GM19324 (cell line): ENCODE measurements at regions not wholly inside any gene's neighbourhood (a gene's known extent, or its start where the extent isn't known, plus 50 kb on each side); places are given as distances from the start of the nearest gene placed in this dataset.

Experiments
- ATAC-seq: cut with Tn5 transposase; IDR thresholded peaks from one replicate; pipeline ENCODE4 v1.9.1; 2021; ENCODE audit warnings: mild to moderate bottlenecking, moderate library complexity; ENCODE audit not compliant: unreplicated experiment, low FRiP score

DNA sequence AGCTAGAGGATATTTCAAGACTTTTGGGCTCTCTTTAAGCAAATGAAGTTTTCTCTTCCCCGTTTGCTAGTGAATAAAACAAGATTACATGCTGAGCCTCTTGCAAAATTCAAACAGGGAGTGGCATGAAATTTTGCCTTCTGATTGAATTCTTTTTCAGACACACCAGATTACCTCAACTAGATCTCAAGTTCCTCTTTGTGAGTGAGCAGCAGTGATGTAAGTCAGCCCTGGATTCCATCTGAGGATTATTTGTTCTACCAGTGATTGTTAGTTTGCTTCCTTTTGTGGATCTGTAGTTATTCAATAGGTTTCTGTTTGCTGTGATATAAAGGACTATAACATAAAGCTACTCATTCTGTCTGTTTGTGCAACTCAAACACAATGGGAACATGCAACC is 407.7 kb downstream of the LMO7 start:
- ATAC-seq = no peak

DNA sequence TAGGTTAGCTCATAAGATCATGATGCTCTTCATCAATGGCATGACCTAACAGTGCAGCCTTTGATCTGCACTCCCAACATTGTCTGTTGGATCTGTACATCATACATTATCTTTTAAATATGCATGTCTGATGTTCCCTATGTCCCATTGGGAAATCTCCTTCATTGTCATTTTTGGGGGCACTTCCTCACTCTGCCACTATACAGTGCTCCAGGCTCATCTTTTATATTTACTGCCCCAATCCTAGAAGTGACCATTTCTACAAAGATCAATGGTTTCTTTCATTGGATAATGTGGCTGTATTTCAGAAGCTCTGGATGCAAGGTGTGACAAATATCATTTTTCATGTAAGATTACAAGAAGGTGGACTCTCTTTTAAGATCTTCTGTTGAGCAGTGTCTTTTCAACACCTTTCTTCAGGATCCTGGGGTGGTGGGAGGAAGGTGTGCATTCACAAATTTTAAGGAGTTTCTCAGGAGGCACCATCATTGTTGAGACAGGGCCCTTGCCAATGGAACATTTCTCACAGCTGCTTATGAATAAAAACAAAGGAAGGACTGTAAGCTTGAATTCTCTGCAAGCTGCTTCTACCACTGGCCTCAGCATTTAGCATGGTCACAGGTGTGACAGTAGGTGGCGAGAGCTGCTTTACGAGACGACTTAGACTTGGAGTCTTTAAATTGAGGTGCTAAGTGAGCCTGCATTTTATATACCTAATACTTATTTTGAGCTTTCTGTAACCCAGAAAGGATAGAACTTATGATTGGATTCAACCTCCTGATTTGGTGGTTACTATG is 403.0 kb downstream of the LMO7 start:
- no peak for ATAC-seq

DNA sequence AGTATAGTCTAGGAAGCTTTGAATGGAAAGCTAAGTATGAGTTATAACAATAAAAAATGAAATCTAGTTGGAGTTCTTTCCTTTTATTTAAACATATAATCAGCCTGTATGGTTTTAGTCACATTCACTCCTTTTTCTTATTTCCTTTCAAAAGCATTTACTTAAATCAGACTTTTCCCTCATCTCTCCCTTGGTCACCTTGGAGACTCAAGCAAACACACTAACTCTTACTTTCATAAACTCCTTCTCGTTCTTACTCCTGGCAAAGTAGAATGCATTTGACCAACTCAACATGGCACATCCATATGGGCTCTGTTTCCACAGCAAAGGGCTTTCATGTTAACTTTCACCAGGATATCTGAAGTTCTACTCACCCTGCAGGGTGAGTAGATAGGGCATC is 400.0 kb downstream of the LMO7 start:
- ATAC-seq = no peak

DNA sequence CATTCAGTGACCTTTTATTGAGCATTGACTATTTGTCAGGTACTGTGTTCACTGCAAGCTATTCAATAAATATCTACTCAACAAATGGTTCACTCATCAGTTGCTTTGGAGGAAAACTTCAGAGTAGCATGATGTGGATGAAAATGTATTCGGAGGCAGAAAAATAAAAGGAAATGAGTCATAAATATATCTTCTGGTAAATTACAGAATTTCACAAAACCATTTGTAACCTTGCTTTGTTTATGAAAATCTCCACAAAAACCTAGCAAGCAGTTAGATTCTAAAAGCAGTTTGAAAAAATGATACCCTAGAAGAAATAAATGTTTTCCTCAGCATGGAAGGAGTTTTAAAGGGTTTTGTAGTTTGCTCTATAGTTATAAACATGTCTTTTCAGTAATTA is 399.6 kb downstream of the LMO7 start:
- ATAC-seq = no peak

DNA sequence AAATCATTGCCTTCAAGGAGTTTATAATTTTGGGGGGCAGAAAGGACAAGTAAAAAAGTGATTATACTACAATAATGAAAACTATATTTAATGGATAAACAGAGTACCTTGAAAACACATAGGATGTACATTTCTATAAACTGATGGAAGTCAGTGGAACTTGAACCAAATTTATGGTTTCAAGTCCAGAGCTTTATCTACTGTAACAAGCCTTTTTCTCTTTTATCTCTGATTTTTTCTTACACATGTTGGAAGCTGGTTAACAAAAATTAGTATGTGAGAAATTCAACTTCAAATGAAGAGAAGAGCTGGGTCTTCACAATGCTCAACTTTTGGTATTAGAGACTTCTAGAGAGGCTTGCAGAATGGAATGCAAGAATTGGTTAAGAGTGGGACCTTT is 393.6 kb downstream of the LMO7 start:
- no peak for ATAC-seq

DNA sequence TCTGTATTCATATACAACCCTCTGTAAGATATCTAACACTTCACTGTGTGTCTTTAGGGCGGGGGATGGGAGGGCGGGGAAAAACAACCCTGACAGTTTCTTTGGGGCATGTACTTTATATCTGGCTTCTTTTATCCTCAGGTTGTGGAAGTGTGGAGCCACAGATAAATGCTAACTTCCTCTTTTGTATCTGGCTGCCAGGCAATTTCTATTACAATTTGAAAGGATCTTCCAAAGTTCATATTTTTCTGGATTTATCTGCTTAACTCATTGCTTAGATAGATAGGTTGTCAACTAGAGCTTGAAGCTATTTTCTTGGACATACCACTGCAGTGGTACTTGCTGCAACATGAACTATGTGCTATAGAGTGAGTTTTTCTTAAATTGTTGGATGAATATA is 393.0 kb downstream of the LMO7 start:
- no peak for ATAC-seq

DNA sequence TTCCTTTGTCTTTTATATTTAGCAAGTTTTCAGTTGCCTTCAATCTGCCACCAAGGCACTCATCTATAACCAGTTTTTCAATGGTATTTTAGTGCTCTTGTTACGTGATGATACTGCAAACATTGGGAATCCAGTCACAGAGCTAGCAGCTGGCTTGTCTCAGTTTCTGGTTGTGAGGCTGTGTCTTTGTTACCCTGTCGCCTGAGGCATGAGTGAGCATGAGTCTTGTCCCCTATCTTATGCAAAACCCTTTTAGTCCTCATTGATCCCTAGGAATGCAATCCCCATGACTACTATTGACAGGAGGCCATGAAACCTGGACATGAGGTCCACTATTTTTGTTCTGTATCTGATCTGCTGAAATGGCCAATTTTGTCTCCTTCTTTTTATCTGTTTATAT is 391.0 kb downstream of the LMO7 start:
- ATAC-seq = no peak

DNA sequence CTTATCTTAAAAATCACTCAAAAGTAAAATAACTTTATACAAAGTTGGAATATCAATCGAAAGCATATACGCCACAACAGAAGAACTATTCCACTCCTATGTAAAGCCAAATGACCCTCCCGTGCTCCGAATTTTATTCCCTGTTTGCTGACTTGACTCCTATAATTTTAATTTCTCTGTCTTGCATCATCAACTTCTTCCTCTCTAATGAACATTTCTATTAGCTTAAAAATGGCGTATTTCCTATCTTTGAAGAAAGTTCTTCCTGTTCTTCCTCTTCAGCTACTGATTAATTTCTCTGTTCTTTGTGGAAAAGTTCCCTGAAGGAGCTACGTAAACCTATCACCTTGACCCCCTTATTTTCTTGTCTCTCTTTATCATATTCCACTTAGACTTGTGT is 389.3 kb downstream of the LMO7 start:
- ATAC-seq = no peak

DNA sequence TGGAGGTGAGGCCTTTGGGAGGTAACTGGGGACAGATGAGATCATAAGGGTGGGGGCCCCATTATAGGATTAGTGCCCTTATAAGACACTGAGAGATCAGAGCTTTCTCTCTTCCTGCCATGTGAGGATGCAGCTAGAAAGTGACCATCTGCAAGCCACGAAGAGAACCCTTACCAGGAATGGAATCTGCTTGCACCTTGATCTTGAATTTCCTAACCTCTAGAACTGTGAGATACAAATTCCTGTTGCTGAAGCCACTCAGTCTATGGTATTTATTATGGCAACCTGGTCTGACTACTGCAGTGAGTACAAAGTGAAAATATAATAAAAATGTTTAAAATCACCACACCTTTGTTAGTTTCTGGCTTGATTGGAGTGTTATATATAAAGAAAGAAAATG is 388.0 kb downstream of the LMO7 start:
- no peak for ATAC-seq

DNA sequence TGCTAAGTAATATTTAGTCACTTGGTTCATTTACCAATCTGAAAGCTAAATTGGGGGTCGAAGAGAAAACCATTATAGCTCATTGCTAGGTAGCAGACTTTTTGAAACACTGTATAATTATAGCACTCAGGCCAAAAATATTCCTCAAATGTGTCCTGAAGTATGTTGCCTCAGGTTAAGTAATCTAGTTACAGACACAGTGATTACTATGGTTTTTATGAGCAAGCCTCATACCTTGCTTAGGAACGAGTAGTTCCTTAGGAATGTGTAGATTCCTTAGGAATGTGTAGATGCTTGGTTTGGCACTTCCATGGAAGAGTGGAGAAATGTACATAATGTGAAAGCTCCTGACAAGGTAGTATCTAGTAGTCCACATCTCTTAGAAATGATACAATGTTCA is 387.5 kb downstream of the LMO7 start:
- no peak for ATAC-seq

DNA sequence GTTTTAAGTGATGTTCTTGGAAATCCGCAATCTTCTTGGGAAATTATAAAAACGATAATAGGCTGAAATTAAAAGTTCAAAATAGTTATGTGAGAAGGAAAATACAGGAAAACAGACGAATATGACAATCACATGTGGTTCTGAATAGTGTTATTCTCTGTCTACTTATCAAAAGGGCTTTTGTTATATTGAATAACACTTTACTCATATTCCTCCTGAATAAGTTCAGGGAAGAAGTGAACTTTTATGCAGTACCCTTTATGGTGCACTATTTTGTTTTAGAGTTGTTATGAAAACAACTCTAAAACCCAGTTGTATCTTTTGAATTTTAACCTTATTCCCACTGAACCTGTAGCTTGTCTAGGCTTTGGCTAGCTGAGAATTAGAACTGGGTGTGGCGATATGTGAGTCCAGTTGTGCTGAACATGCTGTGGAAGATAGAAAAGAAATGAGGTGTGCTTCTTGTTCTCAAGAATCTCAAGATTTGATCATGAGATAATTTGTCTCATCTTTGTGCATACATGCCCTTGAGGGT is 384.4 kb downstream of the LMO7 start:
- ATAC-seq = no peak

DNA sequence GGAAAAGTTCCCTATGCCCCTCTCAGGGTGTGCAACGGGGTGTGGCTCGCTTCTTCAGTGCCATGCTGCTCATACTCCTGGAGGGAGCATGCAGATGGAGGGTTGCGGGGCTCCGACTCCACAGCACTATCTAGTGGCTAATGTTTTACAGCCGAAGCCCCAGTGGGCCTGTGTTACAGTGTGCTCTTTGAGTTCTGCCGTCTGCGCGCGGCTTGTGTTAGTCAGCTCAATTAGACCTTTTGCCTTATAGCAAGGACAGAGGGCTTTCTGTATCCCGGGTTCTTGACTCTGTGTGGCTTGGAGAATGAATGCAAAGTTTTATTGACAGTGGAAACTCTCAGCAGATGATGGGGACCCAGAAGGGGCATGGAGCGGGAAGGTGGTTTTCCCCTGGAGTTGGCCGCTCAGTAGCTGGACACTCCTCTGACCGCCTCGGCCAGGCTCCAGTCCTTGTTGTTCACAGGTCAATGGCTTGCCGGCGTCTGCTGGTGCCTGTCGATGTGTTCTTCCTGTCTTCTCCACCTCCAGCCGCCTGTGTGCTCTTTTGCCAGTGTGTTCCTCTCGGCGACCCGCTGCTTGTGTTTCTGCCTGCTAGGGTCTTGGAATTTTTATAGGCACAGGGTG is 383.4 kb downstream of the LMO7 start:
- ATAC-seq = no peak

DNA sequence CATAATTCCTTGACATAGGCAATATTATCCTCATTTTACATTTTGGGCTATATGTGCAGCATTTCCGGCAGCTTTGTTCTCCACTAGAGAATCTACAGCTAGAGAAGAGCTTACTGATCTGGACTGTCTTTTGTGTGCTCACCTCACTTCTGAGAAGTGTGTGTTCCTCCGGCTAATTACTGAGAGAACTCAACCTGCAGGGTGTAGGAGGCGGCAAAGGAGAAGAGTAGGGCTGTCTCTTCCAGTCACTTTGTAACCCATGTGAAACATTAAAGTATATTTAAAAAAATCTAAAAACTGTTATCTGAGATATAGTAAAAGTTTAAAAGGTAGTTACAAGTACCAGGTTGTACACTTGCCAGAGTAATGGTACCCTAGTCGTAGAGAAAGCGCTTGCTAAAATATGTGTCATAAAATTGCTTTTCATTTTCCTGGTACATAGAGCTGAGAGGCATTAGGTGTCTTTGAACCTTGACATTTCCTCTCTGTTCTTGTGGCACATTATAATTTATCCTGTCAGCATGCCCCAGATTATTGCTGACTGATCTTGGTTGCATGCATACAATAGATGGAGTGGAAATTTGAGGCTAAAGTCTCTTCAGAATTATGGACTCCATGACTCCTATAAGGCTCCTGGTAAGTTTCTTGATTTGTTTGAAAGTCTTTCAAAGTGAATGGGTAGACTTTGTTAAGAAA is 381.9 kb downstream of the LMO7 start:
- ATAC-seq = no peak

DNA sequence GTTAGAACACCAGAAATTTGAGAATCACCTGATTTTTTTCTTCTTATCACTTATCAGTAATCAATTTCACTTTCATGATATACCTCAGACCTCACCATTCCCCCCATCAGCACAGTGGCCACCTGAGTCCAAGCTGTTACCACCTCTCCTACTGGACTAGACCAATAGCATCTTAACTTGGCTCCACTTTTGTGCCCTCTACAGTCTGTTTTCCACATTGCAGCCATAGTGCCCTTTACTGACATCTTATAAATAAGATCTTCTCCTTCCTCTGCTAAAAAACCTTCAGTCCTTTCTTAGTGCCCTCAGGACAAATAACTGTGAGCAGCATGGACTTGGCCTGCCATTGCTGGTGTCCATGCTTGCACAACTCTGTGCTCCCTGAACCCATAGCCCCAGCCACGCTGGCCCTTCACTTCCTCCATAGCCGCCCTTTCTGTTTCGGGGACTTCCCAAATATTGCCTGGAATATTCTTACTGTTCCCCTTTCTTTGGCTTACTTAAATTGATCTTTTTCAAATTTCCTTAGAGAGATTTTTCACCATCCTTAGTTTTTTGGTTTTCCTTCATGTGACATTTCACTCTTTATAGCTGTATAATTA is 380.8 kb downstream of the LMO7 start:
- ATAC-seq = peak; percentile 65

DNA sequence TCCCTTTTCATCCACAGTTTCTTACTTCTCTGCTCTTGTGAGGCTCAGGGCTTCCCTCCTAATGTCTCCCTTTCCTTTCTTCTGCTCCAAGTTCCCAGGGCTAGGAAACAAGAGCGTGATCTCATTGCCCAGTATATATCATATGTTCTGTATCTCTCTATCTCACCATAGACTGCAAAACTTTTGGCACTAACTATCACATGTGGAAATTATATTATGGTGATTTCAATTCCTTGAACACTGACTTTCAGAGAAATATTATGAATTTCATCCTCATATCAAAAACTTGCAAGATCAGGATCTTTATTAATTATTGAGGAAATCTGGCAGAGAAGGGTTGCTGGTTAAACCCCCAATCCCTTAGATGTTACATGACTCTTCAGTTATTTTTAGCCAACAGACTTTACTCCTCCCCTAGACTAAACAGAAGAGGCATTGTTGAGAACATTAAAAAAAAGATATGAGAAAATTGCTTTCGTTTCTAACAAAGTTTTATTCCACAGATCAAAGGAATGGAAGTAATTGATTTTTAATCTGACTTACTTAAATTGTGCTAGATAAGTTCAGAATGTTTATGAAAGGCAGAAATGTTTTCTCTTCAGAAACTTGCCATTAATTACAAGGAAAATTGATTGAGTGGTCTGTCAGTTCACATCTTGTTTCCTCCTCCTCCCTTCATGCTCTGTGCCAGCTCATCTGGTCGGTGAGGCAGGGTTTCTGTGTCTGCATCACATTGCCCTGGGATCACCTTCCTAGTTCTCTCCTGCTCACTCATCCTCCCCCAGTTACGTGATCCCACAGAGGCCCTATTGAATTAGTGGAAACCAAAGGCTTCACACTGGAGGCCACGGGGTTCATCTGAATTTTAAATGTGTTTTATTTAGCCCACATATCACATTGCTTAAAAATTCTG is 378.5 kb downstream of the LMO7 start:
- no peak for ATAC-seq

DNA sequence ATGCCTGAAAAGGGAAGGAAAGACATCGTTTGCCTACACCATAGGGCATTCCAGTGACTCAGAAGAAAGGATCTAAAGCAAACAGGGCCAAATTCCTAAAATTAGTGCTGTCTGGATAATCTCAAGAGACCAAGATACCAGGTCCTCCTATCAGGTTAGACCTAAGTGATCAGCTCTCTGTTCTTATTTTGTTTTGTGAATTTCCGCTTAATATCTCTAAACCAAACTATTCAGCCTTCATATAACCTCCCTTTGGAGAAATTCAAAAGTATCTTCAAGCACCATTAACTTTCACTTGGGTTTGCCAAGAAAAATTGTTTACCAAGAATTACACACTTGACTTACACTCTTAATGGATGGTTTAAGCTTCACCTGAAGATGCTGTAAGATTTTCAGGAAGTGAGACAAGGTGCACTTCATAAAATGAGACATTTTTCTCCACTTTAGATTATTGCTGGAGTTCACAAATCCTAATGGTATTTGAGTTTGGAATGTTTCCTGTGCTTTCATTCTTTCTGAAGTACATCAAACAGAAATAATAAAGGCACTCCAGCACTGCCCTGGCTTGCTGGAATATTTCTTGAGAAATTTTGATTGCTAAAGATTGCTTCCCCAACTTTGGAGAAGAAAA is 376.1 kb downstream of the LMO7 start:
- ATAC-seq = no peak

DNA sequence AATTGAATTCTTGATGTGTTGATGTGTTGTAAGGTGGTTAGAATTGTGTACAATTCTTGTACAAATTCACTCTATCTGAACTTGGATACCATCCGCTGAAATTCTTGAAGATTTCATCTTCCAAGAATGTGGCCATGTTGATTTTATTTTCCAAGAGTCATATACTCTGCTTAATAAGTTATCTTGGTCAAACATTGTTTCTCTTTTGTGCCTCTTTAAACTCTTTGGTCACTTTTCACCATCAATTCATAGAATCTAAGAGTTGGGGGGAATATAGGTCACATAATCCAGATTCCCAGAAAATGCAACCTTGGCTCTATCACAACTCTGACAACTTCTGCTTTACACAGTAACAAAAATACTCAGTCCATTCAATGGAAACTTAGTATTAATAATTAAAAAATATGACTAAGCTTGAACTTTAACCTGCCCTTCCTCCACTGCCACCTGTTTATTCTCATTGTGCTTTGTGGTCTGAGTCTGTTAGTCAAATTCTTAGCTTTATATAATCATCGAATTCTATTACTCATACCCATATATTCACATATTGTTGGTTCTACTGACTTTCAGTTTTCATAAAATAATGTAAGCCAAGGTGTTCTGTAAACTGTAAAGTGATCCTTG is 373.2 kb downstream of the LMO7 start:
- ATAC-seq = peak; percentile 56

DNA sequence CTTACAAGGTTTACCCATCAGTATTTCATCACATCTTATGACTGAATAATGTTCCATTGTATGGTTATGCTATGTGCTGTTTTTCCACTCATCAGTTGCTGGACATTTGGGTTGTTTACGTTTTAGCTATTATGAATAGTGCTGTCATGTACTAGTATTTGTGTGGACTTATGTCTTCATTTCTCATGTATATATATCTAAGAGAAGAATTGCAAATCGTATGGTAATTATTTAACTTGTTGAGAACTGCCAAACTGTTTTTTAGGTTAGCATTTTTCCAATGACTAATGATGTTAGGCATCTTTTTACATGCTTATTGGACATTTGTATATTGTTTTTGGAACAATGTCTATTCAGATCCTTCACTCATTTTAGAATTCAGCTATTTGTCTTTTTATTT is 368.3 kb downstream of the LMO7 start:
- ATAC-seq = no peak

DNA sequence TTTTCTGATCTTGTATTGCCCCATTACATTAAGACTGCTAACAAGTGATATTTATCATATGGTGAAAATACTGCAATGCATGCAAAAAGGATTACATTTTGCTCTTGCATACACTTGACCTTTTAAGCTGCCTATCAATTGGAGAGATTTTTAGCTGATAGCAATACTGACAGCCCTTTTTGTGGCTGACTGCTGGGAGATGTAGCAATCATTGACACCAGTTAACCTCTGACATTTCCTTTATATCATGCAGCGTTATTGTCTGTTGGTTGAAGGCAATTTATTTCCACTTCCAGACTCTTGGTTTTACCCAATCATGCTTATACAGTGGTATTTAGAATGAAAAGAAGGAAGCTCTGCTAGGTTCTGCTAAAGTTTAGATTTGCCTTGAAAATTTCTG is 364.0 kb downstream of the LMO7 start:
- no peak for ATAC-seq
